Adrenal gland (tissue), 9 donors: ENCODE measurements at regions not wholly inside any gene's neighbourhood (a gene's known extent, or its start where the extent isn't known, plus 50 kb on each side); places are given as distances from the start of the nearest gene placed in this dataset.

Experiments
- DNase-seq, 7 donors: peaks; one replicate each; pipeline ENCODE4 v3.0.0-alpha.2; 2019 to 2020
- H3K27ac ChIP-seq, 5 donors: fragments of 200-600 bp; sonication (generic) in 4 of 5; 1 replicate in 3 of 5; 2 replicates in 2 of 5; pipeline versions ENCODE4 v1.5.1 to v1.8.0; 2016 to 2020; ENCODE audit warnings: mild to moderate bottlenecking in 1 of 5
- H3K27me3 ChIP-seq: fragments of 200-600 bp; 2 replicates; pipeline ENCODE4 v1.8.0; 2021
- H3K36me3 ChIP-seq, 2 donors: fragments of 200-600 bp; replicated peaks in 1 of 2; 1 replicate in 1 of 2; 2 replicates in 1 of 2; pipeline versions ENCODE4 v1.5.1 to v1.8.0; 2018 to 2022
- H3K4me1 ChIP-seq, 2 donors: fragments of 200-600 bp; replicated peaks in 1 of 2; 1 replicate in 1 of 2; 2 replicates in 1 of 2; pipeline versions ENCODE4 v1.5.1 to v1.8.0; 2018 to 2021
- H3K4me3 ChIP-seq, 4 donors: fragments of 200-600 bp; sonication (generic) in 3 of 4; one replicate each; pipeline ENCODE4 v1.5.1; 2016 to 2018
- H3K9me3 ChIP-seq, 3 donors: fragments of 200-600 bp; sonication (generic) in 1 of 3; replicated peaks in 1 of 3; 1 replicate in 2 of 3; 2 replicates in 1 of 3; pipeline versions ENCODE4 v1.5.1 to v1.8.0; 2016 to 2021
- CTCF ChIP-seq, 6 experiments: fragments of 450-650 bp in 4 of 6; fragments of 200-600 bp in 2 of 6; sonication (generic) in 1 of 6; IDR thresholded peaks; 1 replicate in 5 of 6; 2 replicates in 1 of 6; pipeline versions ENCODE4 v1.5.1 to v1.8.0; 2016 to 2021; ENCODE audit warnings: antibody characterized with exemption in 6 of 6, mild to moderate bottlenecking in 2 of 6, moderate library complexity in 1 of 6
- POLR2A ChIP-seq, 2 donors: fragments of 450-650 bp; IDR thresholded peaks; one replicate each; pipeline ENCODE4 v1.6.1; 2017; ENCODE audit warnings: antibody characterized with exemption in 2 of 2, mild to moderate bottlenecking in 2 of 2, moderate library complexity in 1 of 2
- WGBS, 4 donors: extraction: QIAGEN DNeasy Blood & Tissue Kit in 2 of 4; methylation state at CpG; one replicate each; pipeline versions ENCODE4 v1.1.5 to v1.1.7; 2013 to 2017; 5-methylcytosine and 5-hydroxymethylcytosine counted together
- intact Hi-C, 2 donors: fragments of 100-400 bp; cut with DNase I; formaldehyde crosslinking; loops; one replicate each; pipeline versions ENCODE4 v1.14.1 to v1.15.0; 2022 to 2023
- donor health status: healthy with polysubstance abuse.
- donor health status: Bipolar disorder and iron deficiency.
- donor health status: DM: yes; HTN: yes; CAD: no.
- donor health status: DM: no; HTN: no; CAD: no.
- donor health status: DM: no; HTN: no; CAD: no.

- no peaks in the 10 kb centered on the region for H3K27me3 ChIP-seq
- intact Hi-C loops = no loop called here
- 97 to 99% (median 99%) methylated on average over 4 of the region's 4 CpGs for WGBS, 4 donors
- TF ChIP-seq POLR2A (IDR thresholded peaks at IDR 0.05) (no peak), CTCF (IDR thresholded peaks at IDR 0.05) (no peak)
- H3K4me1 ChIP-seq = peaks cover 10 to 22% of the 10 kb centered on the region in 2 donors
- peak overlapping the region in 1 of 5 donors; percentile 68 for H3K27ac ChIP-seq
- no peak for DNase-seq
- H3K9me3 ChIP-seq = no peaks in the 10 kb centered on the region
- no peaks in the 10 kb centered on the region for H3K36me3 ChIP-seq
- no peak overlapping the region for H3K4me3 ChIP-seq
Observed at GRCh38 chr6:119445666-119446065, 96.1 kb upstream of the MAN1A1 start.

GRCh38 chr6:119444642-119445557 lies 95.3 kb upstream of the MAN1A1 start:
- Histone ChIP-seq H3K27ac (peak overlapping the region in 1 of 5 donors; percentile 17), H3K9me3 (no peaks in the 10 kb centered on the region), H3K4me1 (peaks cover 10 to 22% of the 10 kb centered on the region in 2 donors), H3K27me3 (no peaks in the 10 kb centered on the region), H3K4me3 (no peak overlapping the region), H3K36me3 (no peaks in the 10 kb centered on the region)
- intact Hi-C loops = no loop called here
- no peak for DNase-seq
- TF ChIP-seq CTCF (IDR thresholded peaks at IDR 0.05) (no peak), POLR2A (IDR thresholded peaks at IDR 0.05) (no peak)
- WGBS, 4 donors = 69 to 91% (median 84%) methylated on average over 4 of the region's 4 CpGs

GRCh38 chr6:119443993-119444641 lies 94.6 kb upstream of the MAN1A1 start:
- WGBS, 4 donors = 80 to 88% (median 82%) methylated on average over 7 of the region's 7 CpGs
- Histone ChIP-seq H3K36me3 (no peaks in the 10 kb centered on the region), H3K9me3 (no peaks in the 10 kb centered on the region), H3K4me1 (peaks cover 10 to 27% of the 10 kb centered on the region in 2 donors), H3K27ac (peak overlapping the region in 1 of 5 donors; percentile 17), H3K4me3 (no peak overlapping the region), H3K27me3 (no peaks in the 10 kb centered on the region)
- intact Hi-C loops = no loop called here
- no peak for DNase-seq
- TF ChIP-seq POLR2A (IDR thresholded peaks at IDR 0.05) (no peak), CTCF (IDR thresholded peaks at IDR 0.05) (no peak)

- peaks cover 10 to 22% of the 10 kb centered on the region in 2 donors for H3K4me1 ChIP-seq
- no peaks in the 10 kb centered on the region for H3K27me3 ChIP-seq
- intact Hi-C loops = no loop called here
- 59 to 67% (median 65%) methylated on average over 9 of the region's 9 CpGs for WGBS, 4 donors
- TF ChIP-seq CTCF (IDR thresholded peaks at IDR 0.05) (no peak), POLR2A (IDR thresholded peaks at IDR 0.05) (no peak)
- no peaks in the 10 kb centered on the region for H3K9me3 ChIP-seq
- no peak overlapping the region for H3K27ac ChIP-seq
- no peaks in the 10 kb centered on the region for H3K36me3 ChIP-seq
- H3K4me3 ChIP-seq = no peak overlapping the region
- peak in 5 of 7 donors; percentile 13 to 51 (median 27) for DNase-seq
Observed at GRCh38 chr6:119442776-119443184, 93.2 kb upstream of the MAN1A1 start.
